Keratinocyte (primary cell): ENCODE measurements at regions not wholly inside any gene's neighbourhood (a gene's known extent, or its start where the extent isn't known, plus 50 kb on each side); places are given as distances from the start of the nearest gene placed in this dataset.
"Not testable (repeated sequence)": the region's sequence is repeated elsewhere in the genome, so short reads cannot be mapped to it uniquely, and the experiment has no call there.

Experiments
- EZH2 ChIP-seq: IDR thresholded peaks from one replicate; pipeline ENCODE4 v1.6.1; 2012; ENCODE audit warnings: inconsistent platforms, mild to moderate bottlenecking, low read length, moderate library complexity
- TF ChIP-seq, protein P1 (sequence below), 3 experiments: IDR thresholded peaks in 1 of 3; conservative IDR thresholded peaks in 1 of 3; optimal IDR thresholded peaks in 1 of 3; 2 replicates in 2 of 3; 3 replicates in 1 of 3; pipeline versions ENCODE3 to v1.5.1; 2011; ENCODE audit warnings: low read length in 3 of 3, mild to moderate bottlenecking in 3 of 3, moderate library complexity in 2 of 3, control low read depth in 1 of 3, inconsistent platforms in 1 of 3; ENCODE audit not compliant: insufficient read depth in 2 of 3; ENCODE audit errors: extremely low read depth in 1 of 3

DNA sequence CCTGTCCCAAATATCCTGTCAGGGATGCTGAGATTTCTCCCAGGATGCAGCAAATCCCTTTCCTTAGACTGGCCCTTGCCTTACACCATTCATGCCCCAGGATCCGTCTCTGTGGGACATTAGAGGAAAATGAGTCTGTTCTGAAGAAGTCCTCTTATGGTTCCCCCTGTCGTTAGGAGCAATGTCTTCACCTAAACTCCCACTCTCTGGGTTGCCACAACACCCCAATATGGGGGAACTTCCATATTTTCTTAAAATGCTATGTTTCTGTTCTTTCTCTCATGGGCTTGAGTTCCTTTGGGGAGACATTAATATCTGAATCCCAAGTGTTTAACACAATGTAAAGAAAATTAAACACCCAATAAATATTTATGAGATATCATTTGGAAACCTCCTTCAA lies 138.5 kb downstream of the PPIAL4G start:
- TF ChIP-seq, protein P1, sequence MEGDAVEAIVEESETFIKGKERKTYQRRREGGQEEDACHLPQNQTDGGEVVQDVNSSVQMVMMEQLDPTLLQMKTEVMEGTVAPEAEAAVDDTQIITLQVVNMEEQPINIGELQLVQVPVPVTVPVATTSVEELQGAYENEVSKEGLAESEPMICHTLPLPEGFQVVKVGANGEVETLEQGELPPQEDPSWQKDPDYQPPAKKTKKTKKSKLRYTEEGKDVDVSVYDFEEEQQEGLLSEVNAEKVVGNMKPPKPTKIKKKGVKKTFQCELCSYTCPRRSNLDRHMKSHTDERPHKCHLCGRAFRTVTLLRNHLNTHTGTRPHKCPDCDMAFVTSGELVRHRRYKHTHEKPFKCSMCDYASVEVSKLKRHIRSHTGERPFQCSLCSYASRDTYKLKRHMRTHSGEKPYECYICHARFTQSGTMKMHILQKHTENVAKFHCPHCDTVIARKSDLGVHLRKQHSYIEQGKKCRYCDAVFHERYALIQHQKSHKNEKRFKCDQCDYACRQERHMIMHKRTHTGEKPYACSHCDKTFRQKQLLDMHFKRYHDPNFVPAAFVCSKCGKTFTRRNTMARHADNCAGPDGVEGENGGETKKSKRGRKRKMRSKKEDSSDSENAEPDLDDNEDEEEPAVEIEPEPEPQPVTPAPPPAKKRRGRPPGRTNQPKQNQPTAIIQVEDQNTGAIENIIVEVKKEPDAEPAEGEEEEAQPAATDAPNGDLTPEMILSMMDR (optimal IDR thresholded peaks at IDR 0.05 in 1 of 3, IDR thresholded peaks at IDR 0.05 in 1 of 3, conservative IDR thresholded peaks at IDR 0.05 in 1 of 3; ENCODE audit: extremely low read depth in 1 of 3, insufficient read depth in 2 of 3, low read length in 3 of 3): not testable (repeated sequence)
- TF ChIP-seq EZH2: not testable (repeated sequence)
